OCI-LY1 (cell line): ENCODE measurements at regions not wholly inside any gene's neighbourhood (a gene's known extent, or its start where the extent isn't known, plus 50 kb on each side); places are given as distances from the start of the nearest gene placed in this dataset.

ENCODE experiments used
- H2AFZ ChIP-seq: fragments of 200-600 bp; sonication (generic), shearing (Covaris generic); 2 replicates; pipeline ENCODE4 v1.6.0; 2014; ENCODE audit warnings: antibody characterized with exemption, mild to moderate bottlenecking, low read length
- H3F3A ChIP-seq: fragments of 200-600 bp; sonication (generic), shearing (Covaris generic); 2 replicates; pipeline ENCODE4 v1.6.0; 2014; ENCODE audit warnings: mild to moderate bottlenecking, antibody characterized with exemption, low read length, moderate library complexity; ENCODE audit not compliant: insufficient read depth
- H3K27ac ChIP-seq: fragments of 200-600 bp; sonication (generic); 2 replicates; pipeline ENCODE4 v1.5.1; 2014; ENCODE audit warnings: low read length, mixed run types, mild to moderate bottlenecking, low read depth; ENCODE audit not compliant: poor library complexity, severe bottlenecking
- H3K27me3 ChIP-seq: fragments of 200-600 bp; sonication (generic); 2 replicates; pipeline ENCODE4 v1.6.0; 2014; ENCODE audit warnings: antibody characterized with exemption, mild to moderate bottlenecking, low read length, moderate library complexity; ENCODE audit not compliant: insufficient read depth
- H3K36me3 ChIP-seq: fragments of 200-600 bp; sonication (generic); 2 replicates; pipeline ENCODE4 v1.6.1; 2014; ENCODE audit warnings: mild to moderate bottlenecking, antibody characterized with exemption, low read length, moderate library complexity, mixed read lengths; ENCODE audit not compliant: insufficient read depth
- H3K4me1 ChIP-seq: fragments of 200-600 bp; sonication (generic); 2 replicates; pipeline ENCODE4 v1.5.1; 2014; ENCODE audit warnings: mild to moderate bottlenecking, low read length, moderate library complexity; ENCODE audit not compliant: insufficient read depth, severe bottlenecking
- H3K4me2 ChIP-seq: fragments of 200-600 bp; sonication (generic), shearing (Covaris generic); 2 replicates; pipeline ENCODE4 v1.6.1; 2014; ENCODE audit warnings: low read length
- H3K4me3 ChIP-seq: fragments of 200-600 bp; sonication (generic); 2 replicates; pipeline ENCODE4 v1.5.1; 2014; ENCODE audit warnings: low read length, low read depth, mild to moderate bottlenecking, mixed read lengths; ENCODE audit not compliant: poor library complexity, severe bottlenecking
- H3K79me2 ChIP-seq: fragments of 200-600 bp; shearing (Covaris generic); 2 replicates; pipeline ENCODE4 v1.6.1; 2016; ENCODE audit warnings: mixed run types, low read length, mixed read lengths; ENCODE audit not compliant: insufficient read depth
- H3K9ac ChIP-seq: fragments of 200-600 bp; sonication (generic), shearing (Covaris generic); 2 replicates; pipeline ENCODE4 v1.6.1; 2014; ENCODE audit warnings: mild to moderate bottlenecking, low read length, mixed read lengths
- H3K9me2 ChIP-seq: fragments of 200-600 bp; sonication (generic), shearing (Covaris generic); 2 replicates; pipeline ENCODE4 v1.6.1; 2014; ENCODE audit warnings: low read depth, mild to moderate bottlenecking, low read length, mixed read lengths
- H3K9me3 ChIP-seq: fragments of 200-600 bp; shearing (Covaris generic); 2 replicates; pipeline ENCODE4 v1.6.1; 2014; ENCODE audit warnings: low read length, mixed read lengths
- H4K20me1 ChIP-seq: fragments of 200-600 bp; sonication (generic), shearing (Covaris generic); 2 replicates; pipeline ENCODE4 v1.6.0; 2016; ENCODE audit warnings: mild to moderate bottlenecking, low read length; ENCODE audit not compliant: insufficient read depth
- EZH2 ChIP-seq: fragments of 200-600 bp; sonication (generic), shearing (Covaris generic); IDR thresholded peaks from 2 replicates; pipeline ENCODE4 v1.8.0; 2017; ENCODE audit warnings: borderline replicate concordance, mixed run types, mild to moderate bottlenecking, antibody characterized with exemption, low read length, moderate library complexity, mixed read lengths
- TF ChIP-seq, protein P1 (sequence below): fragments of 200-600 bp; sonication (generic), shearing (Covaris generic); IDR thresholded peaks from 2 replicates; pipeline ENCODE4 v1.5.1; 2017; ENCODE audit warnings: mild to moderate bottlenecking, antibody characterized with exemption, low read length, moderate library complexity, mixed read lengths

GRCh38 chr9:33659921-33660320, 135.4 kb upstream of the PRSS3 start:
- Histone ChIP-seq H3K9me3 (no peaks in the 10 kb centered on the region), H3K9ac (no peak overlapping the region), H3F3A (no peaks in the 10 kb centered on the region), H3K79me2 (no peaks in the 10 kb centered on the region), H3K36me3 (no peaks in the 10 kb centered on the region), H3K27me3 (no peaks in the 10 kb centered on the region), H2AFZ (no peak overlapping the region), H4K20me1 (no peaks in the 10 kb centered on the region), H3K27ac (no peak overlapping the region), H3K9me2 (no peaks in the 10 kb centered on the region), H3K4me3 (no peak overlapping the region), H3K4me2 (no peak overlapping the region), H3K4me1 (no peaks in the 10 kb centered on the region)
- TF ChIP-seq, protein P1, sequence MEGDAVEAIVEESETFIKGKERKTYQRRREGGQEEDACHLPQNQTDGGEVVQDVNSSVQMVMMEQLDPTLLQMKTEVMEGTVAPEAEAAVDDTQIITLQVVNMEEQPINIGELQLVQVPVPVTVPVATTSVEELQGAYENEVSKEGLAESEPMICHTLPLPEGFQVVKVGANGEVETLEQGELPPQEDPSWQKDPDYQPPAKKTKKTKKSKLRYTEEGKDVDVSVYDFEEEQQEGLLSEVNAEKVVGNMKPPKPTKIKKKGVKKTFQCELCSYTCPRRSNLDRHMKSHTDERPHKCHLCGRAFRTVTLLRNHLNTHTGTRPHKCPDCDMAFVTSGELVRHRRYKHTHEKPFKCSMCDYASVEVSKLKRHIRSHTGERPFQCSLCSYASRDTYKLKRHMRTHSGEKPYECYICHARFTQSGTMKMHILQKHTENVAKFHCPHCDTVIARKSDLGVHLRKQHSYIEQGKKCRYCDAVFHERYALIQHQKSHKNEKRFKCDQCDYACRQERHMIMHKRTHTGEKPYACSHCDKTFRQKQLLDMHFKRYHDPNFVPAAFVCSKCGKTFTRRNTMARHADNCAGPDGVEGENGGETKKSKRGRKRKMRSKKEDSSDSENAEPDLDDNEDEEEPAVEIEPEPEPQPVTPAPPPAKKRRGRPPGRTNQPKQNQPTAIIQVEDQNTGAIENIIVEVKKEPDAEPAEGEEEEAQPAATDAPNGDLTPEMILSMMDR = no peak
- no peak for TF ChIP-seq EZH2

GRCh38 chr9:33660772-33661171, 134.6 kb upstream of the PRSS3 start:
- Histone ChIP-seq H3K9me2 (no peaks in the 10 kb centered on the region), H2AFZ (no peak overlapping the region), H3F3A (no peaks in the 10 kb centered on the region), H3K4me1 (no peaks in the 10 kb centered on the region), H3K36me3 (no peaks in the 10 kb centered on the region), H3K9me3 (no peaks in the 10 kb centered on the region), H4K20me1 (no peaks in the 10 kb centered on the region), H3K27ac (no peak overlapping the region), H3K4me2 (no peak overlapping the region), H3K9ac (no peak overlapping the region), H3K4me3 (no peak overlapping the region), H3K27me3 (no peaks in the 10 kb centered on the region), H3K79me2 (no peaks in the 10 kb centered on the region)
- TF ChIP-seq EZH2 = no peak
- TF ChIP-seq, protein P1 = no peak

DNA sequence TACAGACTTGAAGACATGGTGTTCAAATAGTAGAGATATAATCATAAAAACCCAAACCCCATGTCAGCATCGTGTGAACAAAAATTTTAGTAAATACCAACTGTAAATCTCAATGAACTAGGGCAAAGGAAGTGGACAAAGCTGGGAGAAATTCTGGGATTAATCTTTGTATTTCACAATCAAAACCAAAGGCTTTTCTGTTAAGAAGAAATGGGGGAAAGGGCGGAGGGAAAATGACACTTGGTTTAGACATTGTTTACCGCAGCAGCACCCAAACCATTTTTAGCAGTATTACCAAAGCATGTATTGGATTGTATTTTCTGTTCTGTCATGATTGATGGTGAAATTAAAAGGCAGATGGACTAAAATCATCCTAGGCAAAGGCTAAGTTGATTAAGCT, 134.2 kb upstream of the PRSS3 start:
- Histone ChIP-seq H3F3A (no peaks in the 10 kb centered on the region), H3K9me3 (no peaks in the 10 kb centered on the region), H3K4me2 (no peak overlapping the region), H3K4me3 (no peak overlapping the region), H3K4me1 (no peaks in the 10 kb centered on the region), H3K9me2 (no peaks in the 10 kb centered on the region), H3K27ac (no peak overlapping the region), H3K36me3 (no peaks in the 10 kb centered on the region), H4K20me1 (no peaks in the 10 kb centered on the region), H3K79me2 (no peaks in the 10 kb centered on the region), H2AFZ (no peak overlapping the region), H3K27me3 (no peaks in the 10 kb centered on the region), H3K9ac (no peak overlapping the region)
- TF ChIP-seq, protein P1 = no peak
- no peak for TF ChIP-seq EZH2
